Effector CD8-positive, alpha-beta T cell (primary cell): ENCODE measurements at regions not wholly inside any gene's neighbourhood (a gene's known extent, or its start where the extent isn't known, plus 50 kb on each side); places are given as distances from the start of the nearest gene placed in this dataset.
"Not testable (repeated sequence)": the region's sequence is repeated elsewhere in the genome, so short reads cannot be mapped to it uniquely, and the experiment has no call there.

Source experiments
- DNase-seq: peaks from one replicate; lab custom pipeline; 2025; lab: John Stamatoyannopoulos, UW

DNA sequence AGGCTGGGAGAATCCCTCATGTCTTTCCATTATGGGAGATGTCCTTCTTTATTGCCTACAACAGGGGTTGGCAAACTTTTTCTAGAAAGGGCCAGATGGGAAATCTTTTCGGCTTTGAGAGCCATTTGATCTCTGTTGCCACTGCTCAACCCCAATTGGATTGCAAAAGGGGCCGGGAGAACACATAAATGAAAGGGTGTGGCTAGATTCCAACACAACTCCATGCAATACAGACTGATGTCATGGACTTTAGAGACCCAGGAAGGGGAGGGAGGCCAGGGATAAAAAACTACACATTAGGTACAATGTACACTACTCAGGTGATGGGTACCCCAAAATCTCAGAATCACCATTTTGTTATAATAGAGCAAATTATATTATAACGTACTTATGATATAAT, 97.6 kb upstream of the SIM2 start:
- DNase-seq = no peak

GRCh38 chr21:36602735-36603134, 96.2 kb upstream of the SIM2 start:
- DNase-seq = no peak

DNA sequence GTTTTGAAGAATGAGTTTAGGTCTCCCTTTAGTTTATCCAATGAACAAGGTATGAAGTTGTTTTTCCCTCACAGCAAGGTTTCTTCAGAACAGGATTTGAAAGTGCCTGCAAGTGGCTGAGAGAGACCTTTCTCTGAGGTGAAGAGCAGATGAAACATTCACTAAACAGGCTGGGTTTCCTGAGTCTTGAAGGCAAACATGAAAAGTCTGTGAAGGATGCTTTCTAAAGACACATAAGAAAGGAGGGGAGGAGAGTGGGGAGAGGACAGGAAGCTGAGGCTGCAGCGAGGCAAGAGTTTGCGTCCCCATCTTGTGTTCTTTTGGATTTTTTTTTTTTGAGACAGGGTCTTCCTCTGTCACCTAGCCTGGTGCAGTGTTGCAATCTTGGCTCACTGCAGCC, 95.7 kb upstream of the SIM2 start:
- DNase-seq = no peak

GRCh38 chr21:36605426-36605825, 93.5 kb upstream of the SIM2 start:
- no peak for DNase-seq

- DNase-seq = no peak
These were observed 92.5 kb upstream of the SIM2 start for GRCh38 chr21:36606287-36606982.

GRCh38 chr21:36606983-36607325, 92.0 kb upstream of the SIM2 start:
- no peak for DNase-seq

DNA sequence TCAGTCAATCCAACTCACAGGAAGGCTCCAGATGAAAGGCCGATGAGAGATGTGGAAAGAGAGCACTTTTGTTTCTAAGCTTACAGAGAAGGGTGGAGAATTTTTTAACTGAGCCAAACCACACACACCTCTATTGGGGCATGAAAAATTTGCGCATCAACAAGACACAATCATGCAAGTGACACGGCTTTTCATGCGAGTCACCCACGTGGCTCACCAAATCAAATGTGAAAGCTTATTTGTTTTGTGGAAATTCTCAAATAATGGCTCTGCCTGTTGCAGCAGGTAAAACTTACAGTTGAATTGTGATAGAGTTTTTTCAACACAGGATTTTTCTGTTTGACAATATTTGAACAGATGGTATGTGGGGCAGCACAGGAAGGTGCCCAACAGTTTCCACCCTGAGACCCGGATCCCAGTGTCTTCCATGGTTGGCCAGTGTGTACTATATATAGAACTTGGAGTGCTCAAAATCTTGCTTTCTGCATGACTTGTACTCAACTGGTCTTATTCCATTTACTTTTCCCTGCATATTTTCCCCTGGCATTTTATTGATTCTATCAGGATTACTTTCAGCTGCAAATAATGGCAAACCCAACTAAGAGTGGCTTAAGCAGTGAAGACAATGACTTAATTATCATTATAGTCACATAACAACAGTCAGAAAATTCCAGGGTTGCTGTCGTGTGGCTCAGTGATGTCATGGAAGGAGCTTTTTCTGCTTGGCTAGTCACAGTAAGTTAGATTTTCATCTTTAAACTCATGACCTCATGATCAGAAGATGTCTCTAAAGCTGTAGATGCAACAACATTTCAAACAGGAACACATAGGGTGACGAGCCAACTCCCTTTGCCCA, 90.6 kb upstream of the SIM2 start:
- DNase-seq = no peak

DNA sequence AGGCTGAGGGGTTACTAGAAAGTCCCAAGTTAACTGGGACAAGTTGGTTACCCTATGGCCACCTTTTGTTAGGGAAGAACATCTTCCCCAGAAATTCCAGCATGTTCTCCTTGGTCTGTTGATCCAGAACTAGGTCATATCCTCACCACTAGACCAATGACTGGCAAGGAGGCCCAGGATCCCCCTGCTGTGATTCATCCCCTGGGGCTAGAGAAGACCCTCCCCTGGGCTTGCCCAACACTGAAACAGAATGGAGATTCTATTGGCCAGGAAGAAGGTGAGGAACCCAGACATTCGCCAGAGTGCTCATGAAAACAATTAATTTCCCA, 90.1 kb upstream of the SIM2 start:
- no peak for DNase-seq

- no peak for DNase-seq
These were observed 89.3 kb upstream of the SIM2 start for GRCh38 chr21:36609654-36610053.

- no peak for DNase-seq
These were observed 88.7 kb upstream of the SIM2 start for GRCh38 chr21:36610201-36610600.

DNA sequence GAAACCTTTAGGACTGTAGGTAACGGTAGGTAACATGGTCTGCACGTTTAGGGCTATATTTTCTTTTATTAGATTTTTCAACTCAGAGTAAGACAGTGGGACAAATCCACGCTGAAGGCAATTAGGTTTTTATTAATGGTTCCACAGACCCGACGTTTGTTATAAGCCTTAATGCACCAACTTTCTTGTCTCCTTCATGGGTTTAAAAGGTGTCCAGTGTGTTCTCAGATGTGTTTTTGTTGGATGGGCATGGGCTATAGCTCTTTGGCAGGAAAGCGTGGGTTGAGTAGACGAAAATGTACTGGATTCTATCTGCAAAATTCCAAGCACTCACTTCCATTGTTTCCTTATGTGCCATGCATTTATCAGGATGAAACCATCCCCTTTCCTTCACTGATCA, 88.0 kb upstream of the SIM2 start:
- no peak for DNase-seq

DNA sequence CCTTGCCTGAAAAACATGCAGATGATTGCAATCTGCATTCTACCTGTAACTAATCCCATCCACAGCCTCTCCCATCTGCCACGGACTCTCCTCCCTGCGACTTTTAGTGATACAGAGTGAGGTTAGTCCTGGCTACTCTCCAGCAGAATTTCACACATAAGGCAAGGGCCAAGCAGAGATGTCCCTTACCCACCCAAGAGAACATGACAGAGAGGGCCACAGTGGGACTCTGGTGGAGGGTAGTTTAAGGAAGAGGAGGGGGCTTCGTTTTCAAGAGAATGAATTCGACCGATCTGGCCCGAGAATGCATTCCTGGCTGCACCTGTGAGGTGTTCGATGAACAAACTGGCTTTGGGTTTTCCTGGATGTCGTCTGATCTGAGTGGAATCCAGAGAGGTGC, 87.5 kb upstream of the SIM2 start:
- DNase-seq = no peak

GRCh38 chr21:36613059-36613458, 85.9 kb upstream of the SIM2 start:
- no peak for DNase-seq

- no peak for DNase-seq
These were observed 85.4 kb upstream of the SIM2 start for GRCh38 chr21:36613554-36613953.

DNA sequence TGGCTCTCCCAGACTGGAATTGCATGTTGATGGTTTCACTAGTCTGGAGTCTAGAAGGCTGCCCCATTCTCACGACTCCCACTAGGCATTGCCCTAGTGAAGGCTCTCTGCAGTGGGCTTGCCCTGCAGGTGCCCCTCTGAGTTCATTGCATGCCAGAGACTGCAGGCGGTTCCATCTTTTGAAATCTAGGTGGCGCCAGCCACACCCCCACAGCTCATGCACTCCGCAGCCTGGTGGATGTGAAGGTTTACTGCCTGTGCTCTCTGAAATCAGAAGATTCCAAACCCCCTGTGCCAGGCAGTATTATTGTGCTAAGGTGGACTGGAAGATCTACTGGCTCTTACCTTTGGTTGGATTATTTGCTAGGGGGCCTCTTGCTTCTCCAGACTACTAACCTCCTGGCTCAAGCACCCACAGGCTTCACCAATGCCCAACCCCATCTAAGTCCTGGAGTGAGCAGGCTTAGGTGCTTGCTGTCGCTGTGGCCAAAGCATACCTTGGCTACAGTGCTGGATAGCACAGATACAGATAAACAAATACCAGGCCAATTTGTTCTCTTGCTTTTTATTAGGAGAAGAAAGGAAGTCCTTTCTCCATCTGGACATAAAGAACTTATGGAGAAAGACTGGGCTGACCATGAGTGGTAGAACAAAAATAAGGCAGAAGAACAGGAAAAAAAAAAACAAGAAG, 83.5 kb upstream of the SIM2 start:
- DNase-seq = no peak

GRCh38 chr21:36616773-36617172, 82.1 kb upstream of the SIM2 start:
- DNase-seq = not testable (repeated sequence)

- not testable (repeated sequence) for DNase-seq
These were observed 77.1 kb upstream of the SIM2 start for GRCh38 chr21:36621794-36622193.

DNA sequence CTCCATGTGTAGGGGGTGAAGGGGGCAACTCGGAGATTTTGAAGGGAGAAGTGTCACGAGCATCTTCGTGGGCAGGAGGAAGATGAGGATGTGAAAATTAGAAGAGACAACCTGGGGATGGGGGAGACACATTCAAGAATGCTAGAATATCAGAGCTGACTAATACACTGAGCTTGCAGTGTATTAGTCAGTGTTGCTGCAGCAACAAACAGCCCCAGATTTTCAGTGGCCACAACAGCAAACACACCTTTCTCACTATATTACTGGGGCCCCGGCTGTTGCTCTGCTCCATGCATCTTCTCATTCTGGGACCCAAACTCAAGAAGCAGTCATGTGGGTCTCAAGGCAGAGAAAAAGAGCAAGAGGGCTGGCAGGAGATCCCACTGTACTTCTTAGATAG, 74.8 kb upstream of the SIM2 start:
- DNase-seq = no peak

DNA sequence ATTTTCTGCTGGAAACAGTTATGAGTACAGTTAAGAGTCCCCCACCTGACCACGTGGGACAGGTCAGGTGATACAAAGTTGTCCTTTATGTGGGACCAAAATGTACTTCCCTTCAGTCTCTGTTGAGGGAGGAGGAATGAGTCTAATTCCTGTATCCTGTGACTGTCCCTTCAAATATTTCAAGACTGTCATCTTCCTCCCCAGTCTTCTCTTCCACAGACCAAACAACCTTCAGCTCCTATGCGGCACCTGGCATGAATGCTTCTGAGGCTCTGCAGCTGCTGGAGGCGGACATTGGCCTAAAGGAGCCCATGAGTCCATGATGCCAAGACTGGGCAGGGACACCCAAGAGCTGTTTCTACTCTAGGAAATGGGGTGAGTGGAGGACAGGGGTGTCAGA, 72.1 kb upstream of the SIM2 start:
- no peak for DNase-seq

- DNase-seq = no peak
These were observed 71.7 kb upstream of the SIM2 start for GRCh38 chr21:36627242-36627641.

DNA sequence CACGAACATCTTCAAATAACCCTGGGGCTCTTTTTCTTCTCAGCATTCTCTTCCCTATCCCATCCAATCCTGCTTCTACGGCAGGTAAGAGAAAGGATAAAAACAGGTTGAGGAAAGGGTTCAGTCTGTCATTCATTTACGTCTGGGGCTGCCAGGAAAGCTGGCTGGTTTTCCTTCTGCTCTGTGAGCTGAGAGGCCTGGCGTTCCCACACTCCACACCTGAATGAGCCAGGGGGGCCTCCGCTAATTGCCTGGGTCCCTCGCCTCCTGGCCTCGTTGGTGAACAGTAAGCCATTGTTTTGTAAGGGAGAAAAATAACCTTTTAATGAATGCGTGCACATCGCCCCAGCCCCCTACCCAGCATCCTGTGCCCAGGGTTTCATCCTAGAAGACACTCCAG, 70.8 kb upstream of the SIM2 start:
- no peak for DNase-seq

GRCh38 chr21:36628761-36629460, 70.0 kb upstream of the SIM2 start:
- no peak for DNase-seq
